Midbrain (tissue), 1 donor: ENCODE measurements at regions not wholly inside any gene's neighbourhood (a gene's known extent, or its start where the extent isn't known, plus 50 kb on each side); places are given as distances from the start of the nearest gene placed in this dataset.
"Not testable (repeated sequence)": the region's sequence is repeated elsewhere in the genome, so short reads cannot be mapped to it uniquely, and the experiment has no call there.

Source experiments
- DNase-seq: peaks from one replicate; lab custom pipeline; 2025; lab: John Stamatoyannopoulos, UW

DNA sequence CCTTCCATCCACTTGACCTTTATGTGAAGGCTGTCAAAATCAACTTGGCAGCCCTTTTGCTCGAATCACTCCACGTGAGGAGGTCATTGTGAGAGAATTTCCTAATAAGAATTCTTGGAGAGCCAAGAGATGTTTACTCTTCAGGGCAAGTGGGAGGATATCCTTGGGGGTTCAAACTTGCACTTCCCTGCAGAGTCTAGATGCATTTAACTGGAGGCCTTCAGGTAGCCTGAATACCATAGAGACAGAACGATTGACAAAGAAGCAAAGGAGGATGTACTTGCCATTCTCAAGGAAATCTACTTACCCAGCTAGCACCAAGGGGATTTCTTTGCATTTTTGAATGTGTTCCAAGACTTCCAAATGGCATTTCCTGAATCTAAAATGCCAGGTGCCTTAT, 1702.6 kb upstream of the FLRT2 start:
- DNase-seq = no peak

DNA sequence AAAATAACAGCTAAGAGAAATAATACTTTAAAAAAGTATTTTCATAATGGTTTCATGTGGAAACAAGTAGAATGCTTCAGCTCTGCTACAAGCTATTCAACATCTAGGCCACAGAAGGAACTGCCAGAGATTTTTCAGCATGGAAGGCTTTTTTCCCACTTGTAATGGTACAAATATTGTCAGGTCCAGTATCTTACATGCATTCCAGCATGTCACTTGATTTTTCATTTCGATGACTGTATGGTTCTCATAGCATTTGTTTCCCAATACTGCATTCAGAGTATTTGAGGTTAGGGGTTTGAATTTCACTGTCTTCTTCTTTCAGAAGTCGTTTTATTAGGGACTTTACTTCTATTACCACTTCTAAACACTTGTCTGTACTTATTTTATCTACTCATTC, 1701.5 kb upstream of the FLRT2 start:
- DNase-seq = no peak

DNA sequence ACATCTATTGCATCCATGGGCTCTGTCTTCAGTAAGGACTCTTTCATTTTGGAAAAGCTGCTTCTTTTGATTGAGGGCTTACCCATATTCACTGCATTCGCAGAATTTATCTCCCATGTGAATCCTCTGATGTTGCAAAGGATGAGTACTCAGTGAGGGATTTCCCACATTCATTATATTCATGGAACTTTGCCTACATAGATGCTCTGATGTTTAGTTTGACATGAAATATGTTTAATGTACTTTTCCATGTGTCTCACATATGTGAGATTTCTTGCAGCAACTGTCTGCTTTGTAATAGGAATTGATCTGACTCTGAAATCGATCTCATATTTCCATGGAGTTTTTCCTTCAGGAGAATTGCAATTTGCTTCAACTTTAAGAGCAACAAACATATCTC, 1699.6 kb upstream of the FLRT2 start:
- DNase-seq = no peak

DNA sequence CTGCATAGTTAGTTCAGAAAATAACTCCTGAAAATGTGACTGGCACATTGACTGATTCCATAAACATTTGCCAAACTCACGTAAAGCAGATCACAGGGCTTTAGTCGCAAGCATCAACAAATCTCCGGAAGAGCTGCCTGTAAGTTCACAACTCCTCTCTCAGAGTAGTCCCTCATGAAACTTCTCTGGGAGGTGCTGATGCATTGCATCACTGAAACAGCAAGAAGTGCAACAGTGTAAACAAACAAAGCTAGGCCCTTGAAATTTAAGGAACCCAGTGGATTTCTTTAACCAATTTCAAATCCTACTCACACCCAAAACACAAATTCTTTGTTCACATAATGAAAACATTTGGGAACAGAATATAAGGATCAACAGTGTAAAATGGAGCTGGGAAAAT, 1691.7 kb upstream of the FLRT2 start:
- no peak for DNase-seq

DNA sequence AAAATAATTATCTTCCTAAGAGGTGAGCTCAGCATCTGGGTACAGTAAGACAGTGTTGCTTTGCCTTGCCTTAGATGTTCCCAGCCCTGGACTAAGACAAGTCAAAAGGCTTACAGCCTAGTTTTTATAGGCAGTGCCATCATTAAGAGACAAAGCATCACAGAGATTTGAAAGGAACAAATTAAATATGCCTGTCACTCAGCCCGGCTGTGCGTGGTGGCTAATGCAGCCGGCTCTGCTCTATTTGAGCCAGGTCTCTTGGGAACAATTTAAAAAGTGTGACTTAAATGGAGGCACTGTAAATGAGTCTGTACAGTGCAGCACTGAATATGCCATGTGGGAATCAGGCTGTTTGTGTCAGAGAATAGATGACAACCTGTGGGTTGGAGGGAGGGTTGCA, 1687.4 kb upstream of the FLRT2 start:
- DNase-seq = no peak

DNA sequence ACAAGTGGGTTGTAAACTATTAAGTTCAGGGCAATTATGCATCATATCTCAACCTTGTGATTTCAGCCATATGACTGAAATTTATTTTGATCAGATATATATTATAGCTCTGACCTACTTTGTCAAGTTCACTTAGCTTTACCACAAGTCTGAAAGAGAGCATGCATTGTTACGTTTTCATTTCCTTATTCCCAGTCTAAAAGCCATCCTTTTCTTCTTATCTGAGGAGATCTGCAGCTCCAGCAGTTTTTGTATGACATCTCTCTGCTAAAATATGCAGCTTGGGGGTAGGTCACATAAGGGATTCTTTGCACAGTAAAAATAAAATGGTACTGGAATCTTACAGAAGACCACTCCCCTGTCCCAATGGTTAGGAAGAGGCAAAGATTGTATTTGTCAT, 1682.8 kb upstream of the FLRT2 start:
- DNase-seq = no peak

DNA sequence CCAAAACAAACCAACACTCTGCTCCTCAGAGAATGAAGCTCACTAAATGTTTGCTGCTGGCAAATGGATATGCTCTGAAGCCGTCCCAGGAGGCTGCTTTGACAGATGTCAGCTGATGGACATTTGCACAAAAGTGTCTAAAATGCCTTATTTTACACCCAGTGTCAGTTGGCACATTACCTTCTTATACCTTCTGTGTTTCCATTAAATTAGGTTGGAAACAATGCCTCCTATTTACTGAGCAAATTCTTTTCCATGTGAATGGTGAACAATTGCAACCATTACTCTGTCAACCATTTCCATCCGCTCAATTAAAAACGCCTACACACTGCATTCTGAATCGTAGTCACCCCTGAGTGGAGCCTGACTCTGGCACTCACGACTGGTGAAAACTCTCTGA, 1679.9 kb upstream of the FLRT2 start:
- no peak for DNase-seq

DNA sequence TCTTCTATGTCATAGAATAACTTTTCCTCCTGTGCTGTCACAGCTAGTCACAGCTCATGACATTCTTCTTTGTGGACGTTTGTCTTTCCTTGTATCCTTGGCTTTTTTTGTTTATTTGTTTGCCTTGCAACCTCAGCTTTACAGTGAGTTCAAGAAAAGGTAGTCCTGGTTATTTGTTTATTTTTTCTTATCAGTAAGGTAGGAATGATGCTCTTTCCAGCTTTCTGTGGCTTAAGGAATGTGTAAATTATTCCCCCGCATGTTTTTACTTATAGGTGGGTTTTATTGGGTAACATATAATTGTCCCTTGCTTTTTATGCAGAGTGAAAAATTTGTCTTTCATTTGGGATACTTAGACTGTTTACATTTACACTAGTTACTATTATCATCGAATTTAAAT, 1673.6 kb upstream of the FLRT2 start:
- no peak for DNase-seq

DNA sequence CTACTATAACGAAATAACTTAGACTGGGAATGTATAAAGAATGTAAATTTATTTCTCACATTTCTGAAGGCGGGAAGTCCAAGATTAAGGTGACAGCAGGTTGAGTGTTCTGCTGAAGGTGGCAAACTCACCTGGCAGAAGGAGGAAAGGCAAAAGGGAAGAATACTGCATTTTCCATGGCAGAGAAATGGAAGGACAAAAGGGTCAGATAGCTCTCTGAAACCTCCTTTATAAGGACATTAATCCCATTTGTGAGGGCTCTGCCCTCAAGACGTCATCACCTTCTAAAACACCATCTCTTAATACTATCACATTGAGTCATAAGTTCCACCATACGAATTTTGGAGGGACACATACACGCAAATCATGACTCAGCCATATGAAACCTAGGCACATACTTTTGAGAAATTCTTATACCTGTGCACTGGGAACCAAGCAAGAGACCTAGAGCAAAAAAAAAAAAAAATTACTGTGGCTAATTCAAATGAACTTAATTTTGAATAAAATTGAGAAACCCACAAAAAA, 1669.3 kb upstream of the FLRT2 start:
- no peak for DNase-seq

DNA sequence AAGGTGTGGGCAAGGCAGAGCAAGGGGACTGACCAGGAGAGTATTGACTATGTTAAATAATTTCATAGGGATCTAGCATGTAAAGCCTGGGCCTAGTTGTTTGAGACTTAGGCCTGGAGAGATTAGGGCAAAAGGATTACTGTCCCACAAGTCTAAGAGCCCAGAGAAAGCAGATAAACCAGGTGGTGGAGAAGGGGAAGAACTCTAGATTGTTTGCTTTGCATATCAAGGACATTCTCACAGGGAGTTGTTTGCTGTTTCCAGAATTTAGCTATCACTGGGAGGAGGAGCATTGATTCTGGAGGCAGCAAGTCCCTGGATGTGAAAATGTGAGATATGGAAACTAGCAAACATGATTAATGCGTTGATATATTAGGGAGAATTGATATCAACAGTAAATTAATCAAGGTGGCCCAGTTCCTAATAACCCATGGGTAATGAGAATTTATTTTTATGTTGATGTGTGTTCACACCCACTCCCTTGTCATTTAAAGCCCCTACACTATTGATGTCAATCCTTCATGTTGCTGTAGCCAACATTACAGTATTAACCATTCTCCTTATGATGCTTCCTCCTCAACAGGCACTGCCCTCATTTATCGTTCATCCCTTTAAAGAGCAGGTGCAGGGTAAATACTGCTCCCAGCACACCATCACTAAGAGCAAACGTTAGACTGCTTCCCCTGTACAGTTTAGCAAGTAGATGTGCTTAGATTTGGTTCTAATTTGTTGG, 1666.7 kb upstream of the FLRT2 start:
- DNase-seq = no peak

DNA sequence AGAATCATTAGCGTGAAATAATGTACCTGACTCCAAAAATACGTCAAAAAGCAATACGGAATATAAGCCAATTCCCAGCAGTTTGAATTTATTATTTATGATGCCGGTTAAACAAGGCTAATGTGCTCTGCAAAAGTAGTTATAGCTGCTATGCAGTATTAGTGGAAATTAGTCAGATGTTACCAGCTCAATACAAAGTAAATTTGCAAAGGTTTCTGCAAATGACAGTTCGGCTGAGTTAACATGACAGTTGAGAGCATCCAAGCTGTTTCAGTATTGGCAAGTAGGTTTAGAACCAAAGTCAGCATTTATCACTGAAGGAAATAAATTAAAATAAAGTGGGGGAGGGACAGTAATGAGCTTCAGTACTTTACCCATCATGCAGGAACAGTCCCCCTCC, 1665.8 kb upstream of the FLRT2 start:
- DNase-seq = no peak

DNA sequence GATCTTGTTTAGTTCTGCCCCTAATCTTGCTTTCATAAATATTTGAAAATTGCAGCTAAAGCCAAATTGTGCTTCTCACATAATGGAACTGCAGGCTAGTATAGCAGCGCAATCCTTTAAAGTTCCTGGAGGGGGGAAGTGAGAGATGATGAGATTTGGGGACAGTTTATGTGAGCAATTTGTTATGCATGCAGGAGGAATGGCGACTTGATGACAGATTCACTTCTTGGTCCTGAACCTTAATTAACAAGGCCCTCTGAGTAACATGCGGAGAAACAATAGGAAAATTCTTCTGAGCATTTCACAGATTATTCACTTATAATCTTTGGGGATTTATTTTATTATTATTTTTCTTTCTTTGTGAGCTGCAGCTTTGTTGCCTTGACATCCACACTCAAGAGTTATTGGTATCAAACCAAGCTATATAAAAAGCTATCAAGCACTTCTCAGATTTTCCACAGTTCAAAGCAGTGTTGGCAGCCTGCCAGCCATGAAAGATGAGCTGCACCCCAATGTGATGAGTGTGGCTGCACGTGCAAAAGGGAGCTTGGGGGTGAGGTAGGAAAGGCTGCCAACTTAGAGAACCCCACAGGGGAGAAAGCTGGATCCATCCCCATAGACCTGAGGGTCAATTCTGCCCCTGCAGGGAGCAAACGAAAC, 1662.2 kb upstream of the FLRT2 start:
- no peak for DNase-seq

DNA sequence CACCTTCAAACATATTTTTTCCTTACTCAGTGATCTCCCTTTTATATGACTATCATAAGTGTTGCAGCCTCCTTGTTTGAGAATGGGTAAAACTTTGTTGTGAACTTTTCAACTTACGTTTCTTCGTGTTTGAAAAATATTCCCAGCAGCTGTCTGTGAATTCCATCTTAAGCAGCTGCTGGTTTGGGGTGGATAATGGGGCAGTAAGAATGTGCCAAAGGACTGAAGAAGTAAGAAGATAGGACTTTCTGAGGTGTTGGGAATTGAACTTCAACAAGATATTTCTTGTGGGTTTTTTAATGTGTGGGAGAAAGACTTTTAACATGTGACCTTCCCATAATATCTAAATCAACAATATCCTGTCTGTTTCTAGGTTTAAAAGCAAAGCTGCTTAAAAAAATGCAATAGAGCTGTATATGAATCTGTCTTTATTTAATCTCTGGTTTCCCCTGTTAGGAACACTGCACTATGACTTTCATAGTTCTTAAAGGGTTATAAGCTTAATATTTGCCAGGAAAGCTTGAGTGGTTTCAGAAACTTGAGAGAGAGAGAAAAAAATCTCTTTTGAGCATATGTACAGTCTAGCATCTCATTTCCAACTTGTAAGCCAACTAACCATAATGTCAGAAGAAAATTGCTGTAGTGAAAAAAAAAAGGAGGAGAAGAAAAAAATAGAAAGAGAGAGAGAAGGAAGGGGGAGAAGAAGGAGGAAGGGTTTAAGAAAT, 1659.2 kb upstream of the FLRT2 start:
- DNase-seq = no peak

DNA sequence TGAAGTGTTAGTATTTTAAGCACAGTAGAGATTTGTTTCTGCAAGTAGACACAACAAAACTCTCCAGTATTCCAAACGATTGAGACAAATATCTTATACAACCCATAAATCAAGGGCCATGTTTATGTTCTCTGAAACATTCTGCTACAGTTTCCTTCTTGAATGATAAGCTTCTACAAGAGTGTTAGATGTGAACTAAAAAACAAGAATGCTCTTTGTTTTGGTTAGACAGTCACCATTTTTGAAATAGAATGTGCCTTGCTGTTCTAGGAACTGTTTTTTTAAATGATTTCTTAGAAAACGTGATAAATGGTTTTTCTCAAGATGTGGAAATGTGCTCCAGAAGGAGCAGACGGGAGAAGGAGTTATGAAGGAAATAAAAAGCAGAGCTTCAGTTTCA, 1656.3 kb upstream of the FLRT2 start:
- DNase-seq = no peak

DNA sequence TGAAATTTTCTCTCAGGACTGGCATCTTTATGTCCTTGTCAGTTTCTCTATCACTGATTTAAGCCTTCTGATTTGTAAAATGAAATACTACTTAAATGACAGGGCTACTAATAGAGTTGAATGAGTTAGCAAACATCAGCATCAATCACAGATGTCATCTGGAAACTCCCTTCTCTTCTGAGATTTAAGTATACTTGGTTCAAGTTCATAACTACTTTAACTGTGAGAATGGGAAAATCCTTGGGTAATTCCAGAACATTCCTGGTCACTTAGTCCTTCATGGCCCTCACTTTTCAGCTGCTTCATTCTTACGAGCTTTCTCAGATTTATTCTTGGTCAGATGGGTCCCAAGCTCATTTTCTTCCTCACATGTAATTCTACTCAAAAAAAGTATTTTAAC, 1655.3 kb upstream of the FLRT2 start:
- no peak for DNase-seq

DNA sequence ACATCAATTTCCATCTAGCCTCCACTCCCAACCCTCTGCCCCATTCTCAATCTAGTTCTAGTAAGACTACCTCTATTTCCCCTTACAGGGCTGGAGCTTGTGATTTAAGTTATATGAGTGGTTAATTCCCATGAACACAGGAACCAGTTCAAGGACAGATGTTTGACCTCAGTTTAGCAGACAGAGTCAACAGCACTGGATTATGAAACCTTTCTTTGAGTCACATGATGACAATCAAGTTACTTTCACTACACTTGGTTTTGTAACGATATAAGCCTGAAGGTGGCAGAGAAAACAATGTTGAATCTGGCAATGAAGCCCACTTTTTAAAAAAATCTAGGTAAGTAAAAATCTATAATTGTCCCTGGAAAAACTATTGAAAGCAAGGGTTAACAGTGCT, 1646.2 kb upstream of the FLRT2 start:
- no peak for DNase-seq

DNA sequence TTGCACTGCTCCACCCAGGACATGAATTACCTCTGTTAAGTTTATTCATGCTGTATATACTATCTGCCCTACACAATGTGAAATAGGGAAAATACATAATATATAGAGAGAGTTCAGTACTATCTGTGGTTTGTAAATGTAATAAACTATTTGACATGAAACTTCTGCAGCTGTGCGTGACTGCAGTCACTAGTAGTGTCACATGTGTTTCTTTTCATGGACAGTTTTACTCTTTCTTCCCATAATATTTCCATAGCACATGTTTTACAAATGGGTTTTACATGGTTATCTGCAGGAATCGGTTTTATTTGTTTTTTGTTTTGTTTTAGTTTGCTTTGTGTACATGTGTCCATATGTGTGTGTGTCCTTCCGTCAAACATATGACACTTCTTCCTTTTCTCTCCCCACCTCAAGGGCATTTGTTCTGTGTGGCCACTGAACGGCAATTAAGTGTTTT, 1644.1 kb upstream of the FLRT2 start:
- no peak for DNase-seq

DNA sequence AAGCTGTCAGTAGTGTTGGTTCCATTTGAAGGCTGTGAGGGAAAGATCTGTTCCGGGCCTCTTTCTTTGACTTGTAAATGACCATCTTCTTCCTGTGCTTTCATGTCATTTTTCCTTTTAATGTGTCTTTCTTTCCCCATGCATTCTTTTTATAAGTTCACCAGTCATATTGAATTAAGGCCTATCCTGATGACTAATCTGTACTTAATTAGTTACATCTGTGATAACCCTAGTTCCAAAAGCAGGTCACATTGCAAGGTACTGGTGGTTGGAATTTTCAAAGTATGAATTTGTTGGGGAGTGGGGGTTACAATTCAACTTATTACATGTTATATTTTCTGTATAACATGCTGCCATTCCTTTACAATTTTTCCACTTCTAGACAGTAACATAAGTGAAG, 1642.1 kb upstream of the FLRT2 start:
- no peak for DNase-seq

DNA sequence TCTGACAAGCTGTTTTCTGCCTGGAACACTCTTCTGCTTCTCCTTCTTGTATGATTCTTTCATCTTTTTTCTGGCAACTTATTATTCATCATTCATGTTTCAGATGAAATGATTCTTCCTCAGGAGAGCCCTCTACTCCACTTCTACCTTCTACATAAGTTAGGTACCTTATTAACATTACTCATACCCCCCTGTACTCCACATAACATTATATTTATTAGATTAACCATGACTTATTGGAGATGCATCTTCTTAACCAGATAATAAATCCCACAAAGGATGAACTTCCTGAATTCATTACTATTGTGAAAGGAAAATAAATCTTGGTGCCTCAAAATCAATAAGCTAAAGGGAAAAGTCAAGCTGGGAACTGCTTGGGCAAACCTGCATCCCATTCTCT, 1636.5 kb upstream of the FLRT2 start:
- no peak for DNase-seq

DNA sequence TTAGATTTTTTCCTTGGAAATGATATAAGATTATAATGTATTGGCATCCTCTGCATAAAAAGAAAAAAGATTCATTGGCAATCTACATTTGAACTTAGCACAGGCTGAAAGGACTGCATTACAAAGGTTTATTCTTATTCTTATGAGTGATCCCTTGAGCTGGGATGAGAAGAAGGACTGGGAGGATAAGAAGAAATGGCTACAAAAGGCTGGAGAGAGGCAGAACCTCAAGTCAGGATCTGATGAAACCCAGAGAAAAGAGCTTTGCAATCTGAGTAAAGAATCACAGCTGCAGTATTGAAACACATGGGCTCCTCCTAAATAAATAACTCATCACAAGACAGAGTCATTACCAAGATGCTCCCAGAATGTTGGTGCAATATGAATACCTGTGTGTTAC, 1635.4 kb upstream of the FLRT2 start:
- DNase-seq = no peak

DNA sequence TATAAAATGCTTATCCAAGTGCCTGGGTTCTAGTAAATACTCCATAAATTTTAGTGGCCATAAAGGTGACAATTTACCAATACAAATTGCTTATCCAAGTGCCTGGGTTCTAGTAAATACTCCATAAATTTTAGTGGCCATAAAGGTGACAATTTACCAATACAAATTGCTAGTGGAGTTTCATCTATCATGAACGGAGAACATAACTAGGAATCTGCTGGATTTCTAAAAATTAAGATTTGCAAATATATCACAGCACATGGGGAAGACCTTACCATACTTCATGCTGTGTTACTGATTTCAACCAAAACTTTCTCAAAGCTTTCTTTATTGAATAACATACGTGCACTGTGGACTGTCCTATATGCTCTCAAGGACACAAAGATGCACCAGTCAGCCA, 1631.4 kb upstream of the FLRT2 start:
- not testable (repeated sequence) for DNase-seq

DNA sequence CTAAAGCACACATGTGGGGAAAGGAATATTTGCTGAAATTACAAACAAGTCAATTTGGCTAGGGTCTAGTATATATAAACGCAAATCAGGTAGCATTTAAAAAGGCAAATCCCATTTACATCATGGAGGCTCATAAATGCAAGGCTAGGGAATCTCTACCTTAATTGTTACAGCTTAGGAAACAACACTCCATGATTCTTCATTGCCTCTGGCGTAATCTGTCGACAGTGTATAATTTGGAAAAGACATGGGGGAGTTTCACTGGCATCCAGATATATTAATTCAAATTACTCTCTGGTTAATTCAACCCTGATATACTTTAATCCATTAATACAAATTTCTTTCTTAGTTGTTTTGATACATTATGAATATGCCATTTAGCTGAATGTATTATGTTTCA, 1630.2 kb upstream of the FLRT2 start:
- no peak for DNase-seq

DNA sequence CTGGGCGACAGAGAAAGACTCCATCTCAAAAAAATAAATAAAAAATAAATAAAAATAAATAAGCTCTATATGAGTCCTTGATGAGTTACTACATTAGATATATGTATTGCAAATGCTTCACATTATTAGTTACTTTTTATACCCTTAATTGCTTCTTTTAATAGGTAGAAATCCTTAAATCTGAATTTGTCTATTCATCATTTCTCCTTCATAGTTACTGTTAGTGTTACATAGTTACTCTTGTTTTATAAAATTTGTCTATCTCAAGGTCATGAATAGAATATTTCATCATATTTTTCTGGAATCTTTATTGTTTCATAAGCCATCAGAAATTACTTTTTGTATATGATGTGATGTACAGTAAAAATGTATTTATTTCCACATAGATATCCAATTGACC, 1624.8 kb upstream of the FLRT2 start:
- DNase-seq = no peak
